ENCODE measurements at regions not wholly inside any gene's neighbourhood (a gene's known extent, or its start where the extent isn't known, plus 50 kb on each side); places are given as distances from the start of the nearest gene placed in this dataset.

DNA sequence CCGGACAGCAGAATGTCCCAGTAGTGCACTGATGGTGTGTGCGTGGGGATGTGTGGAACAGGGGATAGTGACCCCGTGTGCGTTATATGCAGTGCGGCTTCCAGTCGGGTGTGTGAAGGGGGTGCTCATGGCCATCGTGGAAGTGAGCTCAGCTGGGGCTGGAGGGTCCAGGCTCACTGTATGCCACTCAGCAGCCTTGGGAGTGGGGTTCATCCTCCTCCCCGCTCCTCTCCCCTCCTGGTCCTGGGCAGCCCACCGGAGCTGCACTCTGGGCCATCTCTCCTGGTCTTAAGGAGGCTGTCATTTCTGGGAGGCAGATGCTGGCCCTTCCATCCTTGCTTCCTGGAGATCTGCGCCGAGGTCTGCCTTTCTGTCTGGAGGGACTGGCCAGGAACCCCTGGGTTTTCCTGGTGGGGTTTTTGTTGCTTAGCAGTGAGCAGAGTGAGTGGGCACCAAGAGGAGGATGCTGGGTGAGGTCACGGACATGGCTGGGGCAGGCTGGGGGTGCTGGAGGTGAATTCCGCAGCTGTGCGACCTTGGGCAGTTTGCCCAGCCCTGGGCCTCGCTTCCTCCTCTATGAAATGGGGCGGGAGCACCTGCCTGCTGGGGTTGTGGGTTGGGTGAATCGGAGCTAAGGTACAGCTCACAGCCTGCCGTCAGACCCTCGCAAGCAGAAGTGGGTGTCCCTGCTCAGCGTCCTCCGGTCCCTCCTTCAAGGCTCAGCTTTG is 164.1 kb downstream of the SEC14L1 start (continued):
- TF ChIP-seq, protein P1, sequence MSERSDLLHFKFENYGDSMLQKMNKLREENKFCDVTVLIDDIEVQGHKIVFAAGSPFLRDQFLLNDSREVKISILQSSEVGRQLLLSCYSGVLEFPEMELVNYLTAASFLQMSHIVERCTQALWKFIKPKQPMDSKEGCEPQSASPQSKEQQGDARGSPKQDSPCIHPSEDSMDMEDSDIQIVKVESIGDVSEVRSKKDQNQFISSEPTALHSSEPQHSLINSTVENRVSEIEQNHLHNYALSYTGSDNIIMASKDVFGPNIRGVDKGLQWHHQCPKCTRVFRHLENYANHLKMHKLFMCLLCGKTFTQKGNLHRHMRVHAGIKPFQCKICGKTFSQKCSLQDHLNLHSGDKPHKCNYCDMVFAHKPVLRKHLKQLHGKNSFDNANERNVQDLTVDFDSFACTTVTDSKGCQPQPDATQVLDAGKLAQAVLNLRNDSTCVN (CRISPR knock-in tag; IDR thresholded peaks at IDR 0.05; ENCODE audit: borderline replicate concordance), result 0 out of 2 replicates have a peak, but pooled peaks have one; percentile 31
- TF ChIP-seq NCOA5 (CRISPR knock-in tag; IDR thresholded peaks at IDR 0.05) (no peak), ZNF841 (CRISPR knock-in tag; IDR thresholded peaks at IDR 0.05; ENCODE audit: borderline replicate concordance) (no peak), ZC3H13 (CRISPR knock-in tag; IDR thresholded peaks at IDR 0.05) (no peak), ZBTB8A (CRISPR knock-in tag; IDR thresholded peaks at IDR 0.05; ENCODE audit: borderline replicate concordance, low read depth) (no peak), ZNF484 (CRISPR knock-in tag; IDR thresholded peaks at IDR 0.05; ENCODE audit: borderline replicate concordance, low read depth) (no peak), THYN1 (CRISPR knock-in tag; IDR thresholded peaks at IDR 0.05; ENCODE audit: borderline replicate concordance, low read depth) (no peak), TEAD3 (CRISPR knock-in tag; optimal IDR thresholded peaks at IDR 0.05; ENCODE audit: borderline replicate concordance) (peak; percentile 88), GABPB1 (CRISPR knock-in tag; IDR thresholded peaks at IDR 0.05) (peak; percentile 65; the same call in 1 of the 2 replicates)
- TF ChIP-seq, protein P2, sequence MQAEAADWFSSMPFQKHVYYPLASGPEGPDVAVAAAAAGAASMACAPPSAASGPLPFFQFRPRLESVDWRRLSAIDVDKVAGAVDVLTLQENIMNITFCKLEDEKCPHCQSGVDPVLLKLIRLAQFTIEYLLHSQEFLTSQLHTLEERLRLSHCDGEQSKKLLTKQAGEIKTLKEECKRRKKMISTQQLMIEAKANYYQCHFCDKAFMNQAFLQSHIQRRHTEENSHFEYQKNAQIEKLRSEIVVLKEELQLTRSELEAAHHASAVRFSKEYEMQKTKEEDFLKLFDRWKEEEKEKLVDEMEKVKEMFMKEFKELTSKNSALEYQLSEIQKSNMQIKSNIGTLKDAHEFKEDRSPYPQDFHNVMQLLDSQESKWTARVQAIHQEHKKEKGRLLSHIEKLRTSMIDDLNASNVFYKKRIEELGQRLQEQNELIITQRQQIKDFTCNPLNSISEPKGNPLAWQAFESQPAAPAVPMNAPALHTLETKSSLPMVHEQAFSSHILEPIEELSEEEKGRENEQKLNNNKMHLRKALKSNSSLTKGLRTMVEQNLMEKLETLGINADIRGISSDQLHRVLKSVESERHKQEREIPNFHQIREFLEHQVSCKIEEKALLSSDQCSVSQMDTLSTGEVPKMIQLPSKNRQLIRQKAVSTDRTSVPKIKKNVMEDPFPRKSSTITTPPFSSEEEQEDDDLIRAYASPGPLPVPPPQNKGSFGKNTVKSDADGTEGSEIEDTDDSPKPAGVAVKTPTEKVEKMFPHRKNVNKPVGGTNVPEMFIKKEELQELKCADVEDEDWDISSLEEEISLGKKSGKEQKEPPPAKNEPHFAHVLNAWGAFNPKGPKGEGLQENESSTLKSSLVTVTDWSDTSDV (CRISPR knock-in tag; IDR thresholded peaks at IDR 0.05), result no peak
- TF ChIP-seq, protein P3, sequence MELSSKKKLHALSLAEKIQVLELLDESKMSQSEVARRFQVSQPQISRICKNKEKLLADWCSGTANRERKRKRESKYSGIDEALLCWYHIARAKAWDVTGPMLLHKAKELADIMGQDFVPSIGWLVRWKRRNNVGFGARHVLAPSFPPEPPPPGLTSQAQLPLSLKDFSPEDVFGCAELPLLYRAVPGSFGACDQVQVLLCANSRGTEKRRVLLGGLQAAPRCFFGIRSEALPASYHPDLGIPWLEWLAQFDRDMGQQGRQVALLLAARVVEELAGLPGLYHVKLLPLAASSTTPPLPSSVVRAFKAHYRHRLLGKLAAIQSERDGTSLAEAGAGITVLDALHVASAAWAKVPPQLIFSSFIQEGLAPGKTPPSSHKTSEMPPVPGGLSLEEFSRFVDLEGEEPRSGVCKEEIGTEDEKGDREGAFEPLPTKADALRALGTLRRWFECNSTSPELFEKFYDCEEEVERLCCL (CRISPR knock-in tag; IDR thresholded peaks at IDR 0.05; ENCODE audit: borderline replicate concordance), result no peak
- TF ChIP-seq, protein P4, sequence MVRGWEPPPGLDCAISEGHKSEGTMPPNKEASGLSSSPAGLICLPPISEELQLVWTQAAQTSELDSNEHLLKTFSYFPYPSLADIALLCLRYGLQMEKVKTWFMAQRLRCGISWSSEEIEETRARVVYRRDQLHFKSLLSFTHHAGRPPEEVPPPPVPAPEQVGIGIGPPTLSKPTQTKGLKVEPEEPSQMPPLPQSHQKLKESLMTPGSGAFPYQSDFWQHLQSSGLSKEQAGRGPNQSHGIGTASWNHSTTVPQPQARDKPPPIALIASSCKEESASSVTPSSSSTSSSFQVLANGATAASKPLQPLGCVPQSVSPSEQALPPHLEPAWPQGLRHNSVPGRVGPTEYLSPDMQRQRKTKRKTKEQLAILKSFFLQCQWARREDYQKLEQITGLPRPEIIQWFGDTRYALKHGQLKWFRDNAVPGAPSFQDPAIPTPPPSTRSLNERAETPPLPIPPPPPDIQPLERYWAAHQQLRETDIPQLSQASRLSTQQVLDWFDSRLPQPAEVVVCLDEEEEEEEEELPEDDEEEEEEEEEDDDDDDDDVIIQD (CRISPR knock-in tag; IDR thresholded peaks at IDR 0.05; ENCODE audit: low read depth), result 0 out of 2 replicates have a peak, but pooled peaks have one; percentile 35
- TF ChIP-seq, protein P5, sequence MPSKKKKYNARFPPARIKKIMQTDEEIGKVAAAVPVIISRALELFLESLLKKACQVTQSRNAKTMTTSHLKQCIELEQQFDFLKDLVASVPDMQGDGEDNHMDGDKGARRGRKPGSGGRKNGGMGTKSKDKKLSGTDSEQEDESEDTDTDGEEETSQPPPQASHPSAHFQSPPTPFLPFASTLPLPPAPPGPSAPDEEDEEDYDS (CRISPR knock-in tag; IDR thresholded peaks at IDR 0.05), result peak; percentile 57; the same call in 1 of the 2 replicates
- TF ChIP-seq, protein P6, sequence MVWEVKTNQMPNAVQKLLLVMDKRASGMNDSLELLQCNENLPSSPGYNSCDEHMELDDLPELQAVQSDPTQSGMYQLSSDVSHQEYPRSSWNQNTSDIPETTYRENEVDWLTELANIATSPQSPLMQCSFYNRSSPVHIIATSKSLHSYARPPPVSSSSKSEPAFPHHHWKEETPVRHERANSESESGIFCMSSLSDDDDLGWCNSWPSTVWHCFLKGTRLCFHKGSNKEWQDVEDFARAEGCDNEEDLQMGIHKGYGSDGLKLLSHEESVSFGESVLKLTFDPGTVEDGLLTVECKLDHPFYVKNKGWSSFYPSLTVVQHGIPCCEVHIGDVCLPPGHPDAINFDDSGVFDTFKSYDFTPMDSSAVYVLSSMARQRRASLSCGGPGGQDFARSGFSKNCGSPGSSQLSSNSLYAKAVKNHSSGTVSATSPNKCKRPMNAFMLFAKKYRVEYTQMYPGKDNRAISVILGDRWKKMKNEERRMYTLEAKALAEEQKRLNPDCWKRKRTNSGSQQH (CRISPR knock-in tag; IDR thresholded peaks at IDR 0.05; ENCODE audit: low read depth), result no peak; the same call in none of the 2 replicates
- TF ChIP-seq, protein P7, sequence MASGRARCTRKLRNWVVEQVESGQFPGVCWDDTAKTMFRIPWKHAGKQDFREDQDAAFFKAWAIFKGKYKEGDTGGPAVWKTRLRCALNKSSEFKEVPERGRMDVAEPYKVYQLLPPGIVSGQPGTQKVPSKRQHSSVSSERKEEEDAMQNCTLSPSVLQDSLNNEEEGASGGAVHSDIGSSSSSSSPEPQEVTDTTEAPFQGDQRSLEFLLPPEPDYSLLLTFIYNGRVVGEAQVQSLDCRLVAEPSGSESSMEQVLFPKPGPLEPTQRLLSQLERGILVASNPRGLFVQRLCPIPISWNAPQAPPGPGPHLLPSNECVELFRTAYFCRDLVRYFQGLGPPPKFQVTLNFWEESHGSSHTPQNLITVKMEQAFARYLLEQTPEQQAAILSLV (CRISPR knock-in tag; IDR thresholded peaks at IDR 0.05; ENCODE audit: borderline replicate concordance), result 0 out of 2 replicates have a peak, but pooled peaks have one; percentile 31

All from HepG2 (cell line).